Mesendoderm (in vitro differentiated cells): ENCODE measurements at regions not wholly inside any gene's neighbourhood (a gene's known extent, or its start where the extent isn't known, plus 50 kb on each side); places are given as distances from the start of the nearest gene placed in this dataset.

ENCODE experiments used
- DNase-seq: peaks from one replicate; pipeline ENCODE4 v3.0.0; 2013
- H2AK5ac ChIP-seq: 2 replicates; pipeline ENCODE4 v1.6.1; 2013; ENCODE audit warnings: low read length, inconsistent platforms
- H2BK120ac ChIP-seq: 2 replicates; pipeline ENCODE4 v1.6.1; 2013; ENCODE audit warnings: low read depth, mild to moderate bottlenecking, low read length, moderate library complexity, mixed read lengths
- H2BK15ac ChIP-seq: replicated peaks from 2 replicates; pipeline ENCODE4 v1.6.1; 2013; ENCODE audit warnings: low read depth, mild to moderate bottlenecking, moderate library complexity
- H2BK5ac ChIP-seq: 2 replicates; pipeline ENCODE4 v1.6.1; 2013; ENCODE audit warnings: low read length, inconsistent platforms
- H3K18ac ChIP-seq: 2 replicates; pipeline ENCODE4 v1.6.1; 2013; ENCODE audit warnings: mild to moderate bottlenecking, low read length, mixed read lengths
- H3K23ac ChIP-seq: one replicate; pipeline ENCODE4 v1.6.1; 2013; ENCODE audit warnings: low read length
- H3K27ac ChIP-seq: 2 replicates; pipeline ENCODE4 v1.5.1; 2013; ENCODE audit warnings: low read depth, mild to moderate bottlenecking, inconsistent platforms, low read length, moderate library complexity
- H3K27me3 ChIP-seq: 2 replicates; pipeline ENCODE4 v1.6.1; 2013; ENCODE audit warnings: low read length, control low read depth, mild to moderate bottlenecking, inconsistent platforms; ENCODE audit not compliant: insufficient read depth, poor library complexity
- H3K36me3 ChIP-seq: 2 replicates; pipeline ENCODE4 v1.6.1; 2013; ENCODE audit warnings: low read length, inconsistent platforms; ENCODE audit not compliant: control insufficient read depth, insufficient read depth
- H3K4ac ChIP-seq: one replicate; pipeline ENCODE4 v1.6.1; 2013; ENCODE audit warnings: low read depth, mild to moderate bottlenecking, low read length, moderate library complexity
- H3K4me1 ChIP-seq: 2 replicates; pipeline ENCODE4 v1.6.1; 2013; ENCODE audit warnings: low read depth, low read length, inconsistent platforms; ENCODE audit not compliant: control insufficient read depth
- H3K4me2 ChIP-seq: 2 replicates; pipeline ENCODE4 v1.6.1; 2013; ENCODE audit warnings: low read length
- H3K4me3 ChIP-seq: 2 replicates; pipeline ENCODE4 v1.5.1; 2013; ENCODE audit warnings: mild to moderate bottlenecking, low read length
- H3K56ac ChIP-seq: one replicate; pipeline ENCODE4 v1.6.1; 2013; ENCODE audit warnings: low read length
- H3K79me1 ChIP-seq: 2 replicates; pipeline ENCODE4 v1.6.1; 2013; ENCODE audit warnings: low read length, inconsistent platforms
- H3K79me2 ChIP-seq: 2 replicates; pipeline ENCODE4 v1.6.1; 2013; ENCODE audit warnings: mild to moderate bottlenecking, low read length; ENCODE audit not compliant: control insufficient read depth, insufficient read depth
- H3K9ac ChIP-seq: 2 replicates; pipeline ENCODE4 v1.6.1; 2013; ENCODE audit warnings: low read length, inconsistent platforms
- H4K5ac ChIP-seq: one replicate; pipeline ENCODE4 v1.6.1; 2013; ENCODE audit warnings: low read length
- H4K8ac ChIP-seq: one replicate; pipeline ENCODE4 v1.6.1; 2013; ENCODE audit warnings: low read depth, mild to moderate bottlenecking, control low read depth, low read length, moderate library complexity
- WGBS: extraction: QIAGEN DNeasy Blood & Tissue Kit; methylation state at CpG from one replicate; pipeline ENCODE4 v1.1.7; 2013; ENCODE audit warnings: low lambda C conversion rate, missing lambda C conversion rate; ENCODE audit not compliant: insufficient coverage; ENCODE audit errors: extremely low coverage; 5-methylcytosine and 5-hydroxymethylcytosine counted together

GRCh38 chr18:11271954-11272353, 122.6 kb upstream of the PIEZO2 start:
- Histone ChIP-seq H3K4me1 (no peaks in the 10 kb centered on the region), H4K8ac (no peak overlapping the region), H3K4me2 (no peak overlapping the region), H3K4me3 (no peak overlapping the region), H2BK120ac (no peak overlapping the region), H3K79me1 (no peaks in the 10 kb centered on the region), H4K5ac (no peak overlapping the region), H3K18ac (no peak overlapping the region), H3K4ac (no peak overlapping the region), H2BK15ac (no peak overlapping the region), H3K36me3 (no peaks in the 10 kb centered on the region), H3K27me3 (no peaks in the 10 kb centered on the region), H3K56ac (no peak overlapping the region), H3K9ac (no peak overlapping the region), H3K79me2 (no peaks in the 10 kb centered on the region), H2BK5ac (no peak overlapping the region), H3K23ac (no peak overlapping the region), H3K27ac (no peak overlapping the region), H2AK5ac (no peak overlapping the region)
- DNase-seq: no peak
- no CpG with 5 or more reads among the region's 3 CpGs for WGBS

- no peak for DNase-seq
- H3K4me2 ChIP-seq: no peak overlapping the region
- no peak overlapping the region for H3K9ac ChIP-seq
- H4K8ac ChIP-seq: no peak overlapping the region
- no peak overlapping the region for H2AK5ac ChIP-seq
- H2BK120ac ChIP-seq: no peak overlapping the region
- H3K56ac ChIP-seq: no peak overlapping the region
- no peak overlapping the region for H3K4me3 ChIP-seq
- H3K79me1 ChIP-seq: no peaks in the 10 kb centered on the region
- no peak overlapping the region for H2BK15ac ChIP-seq
- H3K27ac ChIP-seq: no peak overlapping the region
- no peaks in the 10 kb centered on the region for H3K79me2 ChIP-seq
- no peak overlapping the region for H3K18ac ChIP-seq
- H3K23ac ChIP-seq: no peak overlapping the region
- WGBS: no CpG with 5 or more reads among the region's 8 CpGs
- H3K4ac ChIP-seq: no peak overlapping the region
- H3K36me3 ChIP-seq: no peaks in the 10 kb centered on the region
- no peaks in the 10 kb centered on the region for H3K4me1 ChIP-seq
- H4K5ac ChIP-seq: no peak overlapping the region
- H3K27me3 ChIP-seq: no peaks in the 10 kb centered on the region
- no peak overlapping the region for H2BK5ac ChIP-seq
Observed at GRCh38 chr18:11269257-11269656, 119.9 kb upstream of the PIEZO2 start.

- Histone ChIP-seq H3K18ac (no peak overlapping the region), H2BK5ac (no peak overlapping the region), H3K4ac (no peak overlapping the region), H3K9ac (no peak overlapping the region), H3K79me2 (no peaks in the 10 kb centered on the region), H3K27me3 (no peaks in the 10 kb centered on the region), H2AK5ac (no peak overlapping the region), H4K5ac (no peak overlapping the region), H3K27ac (no peak overlapping the region), H2BK15ac (no peak overlapping the region), H3K4me2 (no peak overlapping the region), H4K8ac (no peak overlapping the region), H2BK120ac (no peak overlapping the region), H3K23ac (no peak overlapping the region), H3K4me3 (no peak overlapping the region), H3K4me1 (no peaks in the 10 kb centered on the region), H3K79me1 (no peaks in the 10 kb centered on the region), H3K36me3 (no peaks in the 10 kb centered on the region), H3K56ac (no peak overlapping the region)
- no peak for DNase-seq
- no CpG with 5 or more reads among the region's 9 CpGs for WGBS
Observed at GRCh38 chr18:11268741-11269233, 119.4 kb upstream of the PIEZO2 start.

- H4K8ac ChIP-seq: no peak overlapping the region
- H3K56ac ChIP-seq: no peak overlapping the region
- no peaks in the 10 kb centered on the region for H3K79me1 ChIP-seq
- no peak overlapping the region for H3K23ac ChIP-seq
- H3K27ac ChIP-seq: no peak overlapping the region
- no peak overlapping the region for H4K5ac ChIP-seq
- H2BK5ac ChIP-seq: no peak overlapping the region
- no peak overlapping the region for H3K4ac ChIP-seq
- H3K79me2 ChIP-seq: no peaks in the 10 kb centered on the region
- no peak overlapping the region for H2AK5ac ChIP-seq
- H3K18ac ChIP-seq: no peak overlapping the region
- no peaks in the 10 kb centered on the region for H3K4me1 ChIP-seq
- no peak overlapping the region for H3K9ac ChIP-seq
- no CpG with 5 or more reads among the region's 2 CpGs for WGBS
- no peak for DNase-seq
- H3K4me2 ChIP-seq: no peak overlapping the region
- no peak overlapping the region for H3K4me3 ChIP-seq
- no peaks in the 10 kb centered on the region for H3K36me3 ChIP-seq
- no peaks in the 10 kb centered on the region for H3K27me3 ChIP-seq
- no peak overlapping the region for H2BK15ac ChIP-seq
- H2BK120ac ChIP-seq: no peak overlapping the region
Observed at GRCh38 chr18:11268153-11268552, 118.8 kb upstream of the PIEZO2 start.

- H3K79me2 ChIP-seq: no peaks in the 10 kb centered on the region
- H3K4me1 ChIP-seq: no peaks in the 10 kb centered on the region
- no peak overlapping the region for H3K23ac ChIP-seq
- no peak overlapping the region for H3K4me3 ChIP-seq
- H3K36me3 ChIP-seq: no peaks in the 10 kb centered on the region
- no peak overlapping the region for H3K9ac ChIP-seq
- H2BK120ac ChIP-seq: no peak overlapping the region
- no peaks in the 10 kb centered on the region for H3K27me3 ChIP-seq
- H3K18ac ChIP-seq: no peak overlapping the region
- no peak overlapping the region for H3K4ac ChIP-seq
- H3K27ac ChIP-seq: no peak overlapping the region
- H4K5ac ChIP-seq: no peak overlapping the region
- DNase-seq: no peak
- H4K8ac ChIP-seq: no peak overlapping the region
- no peak overlapping the region for H2BK5ac ChIP-seq
- no peaks in the 10 kb centered on the region for H3K79me1 ChIP-seq
- no peak overlapping the region for H3K4me2 ChIP-seq
- H2BK15ac ChIP-seq: no peak overlapping the region
- H2AK5ac ChIP-seq: no peak overlapping the region
- no CpG with 5 or more reads among the region's 10 CpGs for WGBS
- no peak overlapping the region for H3K56ac ChIP-seq
Observed at GRCh38 chr18:11266781-11267480, 117.6 kb upstream of the PIEZO2 start.

- no peak overlapping the region for H3K9ac ChIP-seq
- no peak overlapping the region for H3K4me2 ChIP-seq
- no peaks in the 10 kb centered on the region for H3K4me1 ChIP-seq
- no peak overlapping the region for H2BK15ac ChIP-seq
- H2BK5ac ChIP-seq: no peak overlapping the region
- H3K27ac ChIP-seq: no peak overlapping the region
- H4K5ac ChIP-seq: no peak overlapping the region
- no peak overlapping the region for H3K4me3 ChIP-seq
- DNase-seq: no peak
- no peaks in the 10 kb centered on the region for H3K79me2 ChIP-seq
- no peak overlapping the region for H4K8ac ChIP-seq
- no peak overlapping the region for H3K4ac ChIP-seq
- no peak overlapping the region for H2AK5ac ChIP-seq
- H3K79me1 ChIP-seq: no peaks in the 10 kb centered on the region
- no peak overlapping the region for H3K23ac ChIP-seq
- H2BK120ac ChIP-seq: no peak overlapping the region
- H3K27me3 ChIP-seq: no peaks in the 10 kb centered on the region
- no CpG with 5 or more reads among the region's 2 CpGs for WGBS
- H3K36me3 ChIP-seq: no peaks in the 10 kb centered on the region
- H3K56ac ChIP-seq: no peak overlapping the region
- no peak overlapping the region for H3K18ac ChIP-seq
Observed at GRCh38 chr18:11261486-11261885, 112.1 kb upstream of the PIEZO2 start.
